ENCODE measurements at regions not wholly inside any gene's neighbourhood (a gene's known extent, or its start where the extent isn't known, plus 50 kb on each side); places are given as distances from the start of the nearest gene placed in this dataset.

DNA sequence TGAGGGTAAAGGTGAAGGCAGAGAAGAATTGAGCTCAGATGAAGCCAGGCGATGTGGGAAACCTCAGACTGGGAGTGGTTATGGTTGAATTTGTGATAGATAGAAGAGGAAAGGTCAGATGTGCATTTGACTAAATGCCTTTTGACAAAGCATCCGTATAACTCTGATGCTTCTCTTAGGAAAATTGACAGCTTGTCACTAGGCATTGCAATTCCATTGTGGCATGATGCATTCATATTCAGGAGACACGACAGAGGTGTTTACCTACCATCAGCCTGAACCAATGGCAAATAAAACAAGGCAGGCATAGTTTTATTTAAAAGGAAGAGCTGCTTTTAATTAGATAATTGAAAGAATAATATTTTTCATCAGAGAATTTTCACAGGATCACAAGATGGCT lies 325.1 kb upstream of the IGFBP7 start:
- no peak for DNase-seq (ENCODE audit: low spot score)
- no peak for ATAC-seq (ENCODE audit: low FRiP score)
- TF ChIP-seq, protein P1, sequence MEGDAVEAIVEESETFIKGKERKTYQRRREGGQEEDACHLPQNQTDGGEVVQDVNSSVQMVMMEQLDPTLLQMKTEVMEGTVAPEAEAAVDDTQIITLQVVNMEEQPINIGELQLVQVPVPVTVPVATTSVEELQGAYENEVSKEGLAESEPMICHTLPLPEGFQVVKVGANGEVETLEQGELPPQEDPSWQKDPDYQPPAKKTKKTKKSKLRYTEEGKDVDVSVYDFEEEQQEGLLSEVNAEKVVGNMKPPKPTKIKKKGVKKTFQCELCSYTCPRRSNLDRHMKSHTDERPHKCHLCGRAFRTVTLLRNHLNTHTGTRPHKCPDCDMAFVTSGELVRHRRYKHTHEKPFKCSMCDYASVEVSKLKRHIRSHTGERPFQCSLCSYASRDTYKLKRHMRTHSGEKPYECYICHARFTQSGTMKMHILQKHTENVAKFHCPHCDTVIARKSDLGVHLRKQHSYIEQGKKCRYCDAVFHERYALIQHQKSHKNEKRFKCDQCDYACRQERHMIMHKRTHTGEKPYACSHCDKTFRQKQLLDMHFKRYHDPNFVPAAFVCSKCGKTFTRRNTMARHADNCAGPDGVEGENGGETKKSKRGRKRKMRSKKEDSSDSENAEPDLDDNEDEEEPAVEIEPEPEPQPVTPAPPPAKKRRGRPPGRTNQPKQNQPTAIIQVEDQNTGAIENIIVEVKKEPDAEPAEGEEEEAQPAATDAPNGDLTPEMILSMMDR (IDR thresholded peaks at IDR 0.05) = no peak

DNA sequence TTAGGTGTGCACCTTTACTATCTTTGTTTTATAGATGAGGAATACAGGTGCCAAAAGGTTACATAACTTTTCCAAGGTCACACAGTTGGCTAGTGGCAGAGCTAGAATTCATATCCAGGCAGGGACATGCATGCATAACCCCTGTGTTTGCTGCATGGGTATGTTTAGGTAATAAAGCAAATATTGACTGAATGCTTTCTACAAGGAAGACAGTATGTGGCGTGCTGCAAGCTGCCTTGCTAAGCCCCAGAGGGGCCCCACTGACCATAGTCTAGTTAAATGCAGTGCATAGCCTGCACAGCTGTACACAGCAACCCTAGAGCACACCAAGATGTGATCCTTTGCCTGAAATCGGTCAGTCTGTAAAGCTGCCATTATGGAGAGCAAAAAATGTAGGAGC lies 320.5 kb upstream of the IGFBP7 start:
- DNase-seq (ENCODE audit: low spot score) (no peak), ATAC-seq (ENCODE audit: low FRiP score) (no peak)
- TF ChIP-seq, protein P1 (IDR thresholded peaks at IDR 0.05) = no peak

DNA sequence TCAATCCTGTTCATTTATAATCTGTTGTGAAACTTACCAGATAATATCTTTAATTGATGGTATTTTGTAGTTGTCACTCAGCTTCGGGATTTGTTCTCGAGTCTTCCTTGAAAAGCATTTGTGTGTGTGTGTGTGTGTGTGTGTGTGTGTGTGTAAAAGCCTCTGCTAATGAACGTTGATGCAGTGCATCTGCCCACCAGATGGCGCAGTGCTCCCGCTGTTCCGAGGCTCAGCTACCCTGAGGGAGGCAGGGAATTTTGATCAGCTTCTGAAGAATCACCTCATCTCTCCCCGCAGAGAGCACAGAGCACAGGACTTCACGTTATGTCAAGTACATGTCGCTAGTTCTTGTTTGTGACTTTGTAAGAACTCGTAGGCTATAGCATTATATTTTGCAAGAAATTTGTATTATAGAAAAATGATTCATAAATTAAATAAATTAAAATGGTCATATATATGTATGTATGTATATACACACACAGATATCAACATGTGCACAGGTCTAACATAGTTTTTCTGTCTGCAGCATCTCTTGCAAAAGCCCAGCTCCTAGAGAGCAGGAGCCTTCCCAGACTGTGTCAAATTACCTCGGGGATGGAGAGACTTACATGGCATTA lies 316.7 kb upstream of the IGFBP7 start:
- ATAC-seq (ENCODE audit: low FRiP score) = peak; percentile 53
- DNase-seq (ENCODE audit: low spot score) = peak; percentile 31
- TF ChIP-seq, protein P1 (IDR thresholded peaks at IDR 0.05) = peak in 1 of 3 donors; percentile 35

DNA sequence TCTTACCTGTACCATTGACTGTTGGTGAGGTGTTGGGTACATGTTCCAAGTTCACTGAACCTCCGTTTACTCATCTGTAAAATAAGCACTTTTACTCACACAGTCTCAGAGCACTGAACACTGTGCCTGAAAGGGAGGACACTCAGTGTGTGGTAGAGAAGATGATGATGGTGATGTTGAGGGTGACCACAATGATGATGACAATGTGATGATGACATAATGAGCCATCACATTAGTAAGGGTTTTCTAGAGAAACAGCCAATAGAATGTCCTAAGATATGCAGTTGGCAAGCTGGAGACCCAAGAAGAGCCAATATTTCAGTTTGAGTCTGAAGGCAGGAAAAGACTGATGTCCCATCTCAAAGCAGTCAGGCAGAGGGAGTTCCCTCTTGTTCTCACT lies 315.4 kb upstream of the IGFBP7 start:
- ATAC-seq (ENCODE audit: low FRiP score) (peak; percentile 35), DNase-seq (ENCODE audit: low spot score) (no peak)
- TF ChIP-seq, protein P1 (IDR thresholded peaks at IDR 0.05) = no peak

DNA sequence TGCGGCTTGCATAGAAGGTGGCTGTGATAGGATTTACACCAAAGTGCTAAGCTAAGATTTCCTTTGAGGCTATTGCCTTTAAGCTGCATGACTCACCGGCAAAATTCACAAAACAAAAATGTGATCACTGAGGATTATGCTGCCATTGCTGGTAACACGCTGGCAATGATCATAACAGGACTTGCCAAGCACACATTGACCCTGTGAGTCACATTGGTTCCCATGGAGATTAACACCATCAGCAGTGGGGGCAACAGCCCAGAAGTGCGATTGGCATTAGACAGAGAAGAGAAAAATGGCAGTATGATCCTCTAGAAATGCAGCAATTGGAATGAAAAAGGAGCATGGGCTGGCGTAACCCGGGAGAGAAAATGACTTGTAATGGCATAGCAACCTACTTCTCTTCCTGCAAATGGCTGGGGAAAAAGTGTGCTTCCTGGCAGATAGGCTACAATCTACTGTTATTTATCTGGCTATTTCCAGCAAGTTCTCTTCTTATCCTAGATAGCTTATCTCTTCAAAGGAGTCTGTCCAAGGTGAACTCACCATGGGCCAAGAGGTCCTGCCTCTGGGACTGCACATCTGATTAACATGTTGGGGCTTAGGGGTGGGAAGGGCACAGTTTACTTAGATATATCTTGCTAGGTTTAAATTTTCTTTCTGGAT lies 314.2 kb upstream of the IGFBP7 start:
- TF ChIP-seq, protein P1 (IDR thresholded peaks at IDR 0.05) = no peak
- ATAC-seq (ENCODE audit: low FRiP score) (peak; percentile 89), DNase-seq (ENCODE audit: low spot score) (peak; percentile 30)

DNA sequence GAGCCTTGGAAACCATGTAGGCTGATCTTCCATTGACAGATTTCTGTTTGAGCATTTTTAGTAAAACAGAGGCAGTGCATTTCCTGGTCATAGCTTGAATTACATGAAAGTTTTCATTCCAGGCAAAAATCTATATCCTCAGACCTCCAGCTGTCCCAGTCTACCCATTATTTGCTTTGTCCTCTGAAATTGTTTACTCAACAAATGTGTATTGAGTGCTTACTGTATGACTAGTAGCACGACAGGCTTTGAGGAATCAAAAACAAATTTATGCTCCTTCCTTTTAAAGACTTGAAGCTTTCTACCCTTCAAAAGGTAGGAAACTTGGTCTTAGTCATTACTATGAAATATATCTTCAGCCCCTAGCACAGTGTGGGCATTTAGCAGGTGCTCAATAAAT lies 307.9 kb upstream of the IGFBP7 start:
- TF ChIP-seq, protein P1 (IDR thresholded peaks at IDR 0.05) = no peak
- ATAC-seq (ENCODE audit: low FRiP score) (no peak), DNase-seq (ENCODE audit: low spot score) (no peak)

Data from omental fat pad (tissue), 3 donors.